ENCODE measurements at regions not wholly inside any gene's neighbourhood (a gene's known extent, or its start where the extent isn't known, plus 50 kb on each side); places are given as distances from the start of the nearest gene placed in this dataset.

DNA sequence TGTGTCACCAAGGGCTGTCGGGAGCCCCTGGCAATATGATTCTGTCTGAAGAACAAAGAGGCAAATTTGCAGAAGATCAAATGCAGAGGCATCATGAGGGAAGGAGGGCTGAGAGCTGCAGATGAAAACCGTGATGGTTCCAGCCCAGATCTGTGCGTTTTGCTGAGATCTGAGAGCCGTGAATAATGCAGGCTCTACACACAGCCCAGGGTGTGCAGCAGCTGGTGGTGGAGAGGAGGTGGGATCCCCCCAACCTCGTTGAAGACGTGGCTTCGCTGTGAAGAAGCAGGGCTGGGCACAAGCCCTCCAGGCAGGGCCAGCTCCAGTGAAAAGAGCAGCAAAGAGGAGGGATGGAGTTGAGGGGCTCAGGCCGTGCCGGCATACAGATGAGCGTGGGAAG lies 75.5 kb downstream of the TSPAN17 start:
- TF ChIP-seq, protein P1, sequence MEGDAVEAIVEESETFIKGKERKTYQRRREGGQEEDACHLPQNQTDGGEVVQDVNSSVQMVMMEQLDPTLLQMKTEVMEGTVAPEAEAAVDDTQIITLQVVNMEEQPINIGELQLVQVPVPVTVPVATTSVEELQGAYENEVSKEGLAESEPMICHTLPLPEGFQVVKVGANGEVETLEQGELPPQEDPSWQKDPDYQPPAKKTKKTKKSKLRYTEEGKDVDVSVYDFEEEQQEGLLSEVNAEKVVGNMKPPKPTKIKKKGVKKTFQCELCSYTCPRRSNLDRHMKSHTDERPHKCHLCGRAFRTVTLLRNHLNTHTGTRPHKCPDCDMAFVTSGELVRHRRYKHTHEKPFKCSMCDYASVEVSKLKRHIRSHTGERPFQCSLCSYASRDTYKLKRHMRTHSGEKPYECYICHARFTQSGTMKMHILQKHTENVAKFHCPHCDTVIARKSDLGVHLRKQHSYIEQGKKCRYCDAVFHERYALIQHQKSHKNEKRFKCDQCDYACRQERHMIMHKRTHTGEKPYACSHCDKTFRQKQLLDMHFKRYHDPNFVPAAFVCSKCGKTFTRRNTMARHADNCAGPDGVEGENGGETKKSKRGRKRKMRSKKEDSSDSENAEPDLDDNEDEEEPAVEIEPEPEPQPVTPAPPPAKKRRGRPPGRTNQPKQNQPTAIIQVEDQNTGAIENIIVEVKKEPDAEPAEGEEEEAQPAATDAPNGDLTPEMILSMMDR (IDR thresholded peaks at IDR 0.05) = no peak

DNA sequence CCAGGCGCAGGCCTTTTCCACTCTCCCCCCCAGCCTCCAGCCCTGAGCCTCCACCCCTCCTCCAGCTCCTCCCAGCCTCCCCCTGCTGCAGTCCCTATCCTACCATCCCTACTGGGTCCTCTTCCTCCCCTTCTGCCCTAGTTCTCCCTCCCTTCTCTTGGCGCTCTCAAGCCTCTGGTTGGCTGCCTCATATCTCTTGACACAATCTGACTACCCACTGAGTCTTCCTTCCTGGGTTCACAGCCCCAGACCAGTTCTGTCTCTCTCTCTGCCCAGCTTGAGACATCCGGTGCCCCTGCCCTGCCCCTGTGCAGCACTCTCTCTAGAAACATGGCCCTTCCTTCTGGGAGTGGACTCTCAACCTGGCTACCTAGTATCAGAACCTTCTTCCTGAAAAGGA lies 76.2 kb downstream of the TSPAN17 start:
- TF ChIP-seq, protein P1 (IDR thresholded peaks at IDR 0.05) = no peak

DNA sequence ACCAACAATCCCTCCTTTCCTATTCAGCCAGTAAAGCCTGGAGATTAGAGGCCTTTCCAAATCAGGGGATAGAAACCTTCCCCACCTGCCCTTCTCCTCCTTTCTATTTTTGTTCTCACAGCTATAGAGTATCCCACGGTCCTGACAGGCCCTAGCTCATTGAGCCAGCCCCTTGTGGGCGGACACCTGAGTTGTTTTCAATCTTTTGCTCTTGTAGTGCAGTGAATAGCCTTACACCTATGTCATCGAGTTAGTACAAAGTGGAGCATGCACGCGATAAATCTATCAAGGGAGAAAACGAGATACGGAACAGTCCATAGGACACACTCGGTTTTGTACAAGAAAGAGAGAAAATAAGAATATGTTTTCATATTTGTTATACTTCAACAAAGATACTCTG lies 77.2 kb downstream of the TSPAN17 start:
- TF ChIP-seq, protein P1 (IDR thresholded peaks at IDR 0.05) = no peak

DNA sequence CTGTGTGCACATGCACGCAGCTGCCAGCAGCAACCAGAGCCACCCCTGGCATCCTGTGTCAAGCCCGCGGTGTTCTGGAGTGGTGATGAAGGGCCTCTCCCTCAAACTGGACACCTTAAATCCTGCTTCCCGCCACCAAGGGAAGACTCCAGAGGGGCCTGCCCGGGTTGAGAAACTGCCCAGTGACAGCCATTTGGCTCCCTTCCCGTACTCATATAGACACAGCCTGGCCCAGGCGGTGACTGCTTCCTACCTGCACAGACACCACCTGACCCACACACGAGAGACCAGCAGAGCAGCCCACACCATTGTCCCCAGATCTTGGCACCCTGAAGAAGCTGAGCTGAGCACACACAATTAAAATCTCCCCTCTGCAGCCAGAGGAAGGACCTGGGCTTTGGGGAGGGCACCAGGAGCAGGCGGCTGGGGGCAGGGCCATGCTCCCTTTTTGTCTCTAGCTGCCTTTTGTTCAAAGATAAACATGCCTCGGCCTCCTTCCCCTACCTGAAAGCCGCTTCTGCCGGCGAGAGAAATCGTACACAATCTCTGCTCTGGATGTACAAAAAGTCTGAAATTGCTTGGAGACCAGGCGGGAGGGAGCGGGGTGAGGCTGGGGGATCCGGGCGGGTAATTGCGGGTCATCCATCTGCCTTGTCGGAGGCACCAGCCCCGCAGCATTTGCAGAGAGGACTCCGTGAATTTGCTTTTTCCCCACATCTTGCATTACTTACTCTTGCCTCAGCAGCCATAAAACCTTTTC lies 78.4 kb downstream of the TSPAN17 start:
- TF ChIP-seq, protein P1 (IDR thresholded peaks at IDR 0.05) = no peak

DNA sequence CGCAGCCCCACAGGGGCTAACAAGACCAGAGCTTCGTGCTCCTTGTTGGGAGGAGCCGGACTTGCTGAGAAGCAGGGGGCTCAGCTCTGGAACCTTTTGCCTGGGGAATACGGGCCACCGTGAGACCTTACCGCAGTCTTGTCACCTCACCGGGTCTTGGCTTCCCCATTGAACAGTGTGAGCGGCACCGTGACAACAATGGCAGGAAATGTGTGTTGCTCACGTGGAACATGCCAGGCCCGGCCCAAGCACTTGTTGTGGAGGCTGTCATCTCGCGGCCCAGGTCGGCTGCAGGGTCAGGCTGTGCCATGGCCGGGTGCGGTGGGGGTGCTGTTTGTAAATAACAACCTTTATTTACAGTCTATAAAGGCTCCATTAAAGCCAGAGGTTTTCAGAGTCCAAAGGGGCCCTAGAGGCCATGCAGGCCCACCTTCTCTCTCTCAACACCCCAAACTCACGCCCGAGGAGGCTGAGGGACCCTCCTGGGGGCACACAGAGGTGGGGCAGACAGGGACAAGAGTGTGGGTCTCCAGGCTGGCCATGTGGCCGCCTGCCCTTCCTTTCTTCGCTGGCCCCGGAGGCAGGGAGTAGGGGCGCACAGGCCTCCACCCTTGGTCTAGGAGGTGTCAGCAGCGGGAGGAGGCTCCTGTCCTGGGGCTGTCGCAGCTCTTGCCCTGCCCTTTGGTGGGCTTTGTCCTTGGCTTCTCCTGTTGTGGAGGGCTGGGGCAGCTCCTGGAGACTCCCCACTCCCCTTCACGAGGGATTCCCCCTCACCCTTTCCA lies 79.7 kb downstream of the TSPAN17 start:
- TF ChIP-seq, protein P1 (IDR thresholded peaks at IDR 0.05) = no peak

DNA sequence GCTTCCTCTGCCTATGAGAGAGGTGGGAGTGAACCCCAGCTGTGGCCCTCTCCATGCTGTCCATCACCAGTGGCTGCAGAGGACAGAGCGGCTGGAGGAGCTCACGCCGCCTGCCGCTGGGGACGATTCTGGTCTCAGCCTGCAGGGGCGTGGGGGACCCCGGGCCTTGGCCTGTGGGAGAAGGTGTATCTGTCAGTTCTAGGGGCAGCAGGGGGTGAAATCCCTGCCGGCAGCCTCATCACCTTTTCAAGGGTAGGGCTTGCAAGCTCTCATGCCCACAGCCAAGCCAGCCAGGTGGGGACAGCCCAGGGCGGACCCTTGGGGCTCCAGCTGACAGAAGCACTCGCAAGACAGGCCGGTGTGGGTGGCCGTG lies 80.2 kb downstream of the TSPAN17 start:
- TF ChIP-seq, protein P1 (IDR thresholded peaks at IDR 0.05) = no peak

DNA sequence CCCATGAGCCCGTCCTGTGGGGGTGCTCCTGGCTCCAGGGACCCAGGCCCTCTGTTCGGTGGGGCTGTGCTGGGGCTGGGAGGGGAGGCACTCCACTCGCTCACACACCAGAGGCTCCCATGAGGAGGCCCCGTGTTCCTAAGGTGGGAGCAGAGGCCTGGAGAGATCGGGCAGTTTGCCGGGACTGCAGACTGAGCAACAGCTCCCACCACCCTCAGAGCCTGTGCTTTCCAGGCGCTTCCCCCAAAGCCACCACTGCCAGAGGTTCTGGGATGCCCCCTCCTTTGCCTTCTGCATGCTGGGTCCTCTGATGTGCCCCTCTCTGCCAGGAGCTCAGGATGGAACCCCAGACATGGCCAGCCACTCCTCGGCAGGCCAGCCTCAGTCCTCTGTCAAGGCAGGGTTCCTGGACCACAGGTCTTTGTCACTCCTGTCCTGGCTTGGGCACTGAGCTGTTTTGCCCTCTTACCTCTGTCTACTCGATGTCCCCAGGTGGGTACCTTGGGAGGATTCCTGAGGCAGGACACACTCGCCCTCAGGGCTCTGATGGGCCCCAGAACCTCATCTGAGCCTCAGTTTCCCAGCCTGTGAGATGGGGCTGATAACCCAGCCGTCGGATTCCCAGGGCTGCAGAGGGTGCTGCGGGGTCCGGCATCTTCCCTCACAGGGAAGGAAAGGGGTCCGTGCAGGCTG lies 80.8 kb downstream of the TSPAN17 start:
- TF ChIP-seq, protein P1 (IDR thresholded peaks at IDR 0.05) = no peak
